Fibroblast of lung (primary cell): ENCODE measurements at regions not wholly inside any gene's neighbourhood (a gene's known extent, or its start where the extent isn't known, plus 50 kb on each side); places are given as distances from the start of the nearest gene placed in this dataset.

Experiments
- EZH2 ChIP-seq: IDR thresholded peaks from 2 replicates; pipeline ENCODE4 v1.5.1; 2012; ENCODE audit warnings: low read length, control low read depth, mild to moderate bottlenecking; ENCODE audit errors: missing control alignments
- TF ChIP-seq, protein P1 (sequence below), 2 donors: IDR thresholded peaks in 1 of 2; conservative IDR thresholded peaks in 1 of 2; 1 replicate in 1 of 2; 2 replicates in 1 of 2; pipeline ENCODE4 v1.5.1; 2011 to 2012; ENCODE audit warnings: low read length in 2 of 2, control low read depth in 1 of 2, inconsistent platforms in 1 of 2, low read depth in 1 of 2, mild to moderate bottlenecking in 1 of 2

GRCh38 chr9:81379655-81380054 lies 309.7 kb downstream of the TLE1 start:
- TF ChIP-seq, protein P1, sequence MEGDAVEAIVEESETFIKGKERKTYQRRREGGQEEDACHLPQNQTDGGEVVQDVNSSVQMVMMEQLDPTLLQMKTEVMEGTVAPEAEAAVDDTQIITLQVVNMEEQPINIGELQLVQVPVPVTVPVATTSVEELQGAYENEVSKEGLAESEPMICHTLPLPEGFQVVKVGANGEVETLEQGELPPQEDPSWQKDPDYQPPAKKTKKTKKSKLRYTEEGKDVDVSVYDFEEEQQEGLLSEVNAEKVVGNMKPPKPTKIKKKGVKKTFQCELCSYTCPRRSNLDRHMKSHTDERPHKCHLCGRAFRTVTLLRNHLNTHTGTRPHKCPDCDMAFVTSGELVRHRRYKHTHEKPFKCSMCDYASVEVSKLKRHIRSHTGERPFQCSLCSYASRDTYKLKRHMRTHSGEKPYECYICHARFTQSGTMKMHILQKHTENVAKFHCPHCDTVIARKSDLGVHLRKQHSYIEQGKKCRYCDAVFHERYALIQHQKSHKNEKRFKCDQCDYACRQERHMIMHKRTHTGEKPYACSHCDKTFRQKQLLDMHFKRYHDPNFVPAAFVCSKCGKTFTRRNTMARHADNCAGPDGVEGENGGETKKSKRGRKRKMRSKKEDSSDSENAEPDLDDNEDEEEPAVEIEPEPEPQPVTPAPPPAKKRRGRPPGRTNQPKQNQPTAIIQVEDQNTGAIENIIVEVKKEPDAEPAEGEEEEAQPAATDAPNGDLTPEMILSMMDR (conservative IDR thresholded peaks at IDR 0.05 in 1 of 2, IDR thresholded peaks at IDR 0.05 in 1 of 2; ENCODE audit: low read depth in 1 of 2, low read length in 2 of 2): no peak
- TF ChIP-seq EZH2: no peak
